CD4-positive, alpha-beta T cell (primary cell): ENCODE measurements at regions not wholly inside any gene's neighbourhood (a gene's known extent, or its start where the extent isn't known, plus 50 kb on each side); places are given as distances from the start of the nearest gene placed in this dataset.

Experiments used
- ATAC-seq: fragments of 200-7000 bp; cut with Tn5 transposase; one replicate; pipeline ENCODE4 v1.10.0; 2022; ENCODE audit warnings: mild to moderate bottlenecking; ENCODE audit not compliant: poor library complexity
- CTCF ChIA-PET: fragments of 350-600 bp; sonication (Branson Sonifier 250); formaldehyde crosslinking; loops from one replicate; lab custom pipeline; 2021; ENCODE audit warnings: antibody characterized with exemption, inconsistent platforms; lab: Charles Lee
- POLR2A ChIA-PET: fragments of 350-600 bp; sonication (Branson Sonifier 250); formaldehyde crosslinking; loops from one replicate; lab custom pipeline; 2021; ENCODE audit warnings: antibody characterized with exemption, inconsistent platforms; lab: Charles Lee
- DNase-seq, 14 experiments: peaks; one replicate each; pipeline ENCODE4 v3.0.0-alpha.2; 2013 to 2020; ENCODE audit warnings: mixed read lengths in 2 of 14
- H3K27ac ChIP-seq, 2 donors: one replicate each; pipeline versions ENCODE4 v1.5.1 to v1.7.0; 2013; ENCODE audit warnings: low read length in 2 of 2, low read depth in 1 of 2, mild to moderate bottlenecking in 1 of 2
- H3K27me3 ChIP-seq, 2 experiments: 1 replicate in 1 of 2; 2 replicates in 1 of 2; pipeline versions ENCODE4 v1.6.1 to v1.7.0; 2013; ENCODE audit warnings: low read length in 2 of 2, control low read depth in 1 of 2, mild to moderate bottlenecking in 1 of 2, moderate library complexity in 1 of 2; ENCODE audit not compliant: insufficient read depth in 2 of 2, control insufficient read depth in 1 of 2
- H3K36me3 ChIP-seq: one replicate; pipeline ENCODE4 v1.6.1; 2013; ENCODE audit warnings: low read length, control low read depth; ENCODE audit not compliant: insufficient read depth
- H3K4me1 ChIP-seq: one replicate; pipeline ENCODE4 v1.6.1; 2013; ENCODE audit warnings: low read length, control low read depth; ENCODE audit not compliant: insufficient read depth
- H3K4me3 ChIP-seq: one replicate; pipeline ENCODE4 v1.5.1; 2013; ENCODE audit warnings: mild to moderate bottlenecking, low read length, moderate library complexity
- H3K9me3 ChIP-seq, 2 experiments: 1 replicate in 1 of 2; 2 replicates in 1 of 2; pipeline versions ENCODE4 v1.6.1 to v1.7.0; 2013; ENCODE audit warnings: low read length in 2 of 2, mild to moderate bottlenecking in 2 of 2, control low read depth in 1 of 2, moderate library complexity in 1 of 2; ENCODE audit not compliant: control insufficient read depth in 1 of 2, insufficient read depth in 1 of 2
- H3K27ac Mint-ChIP-seq: one replicate; pipeline ENCODE4 v1.8.0; 2020; ENCODE audit warnings: mixed read lengths
- H3K27me3 Mint-ChIP-seq: one replicate; pipeline ENCODE4 v1.8.0; 2021; ENCODE audit warnings: mixed read lengths
- H3K36me3 Mint-ChIP-seq: one replicate; pipeline ENCODE4 v1.8.0; 2021; ENCODE audit warnings: low read depth, mixed read lengths
- H3K4me1 Mint-ChIP-seq: one replicate; pipeline ENCODE4 v1.8.0; 2021; ENCODE audit warnings: low read depth, mixed read lengths
- H3K4me3 Mint-ChIP-seq: one replicate; pipeline ENCODE4 v1.8.0; 2020; ENCODE audit warnings: mild to moderate bottlenecking, mixed read lengths
- H3K9me3 Mint-ChIP-seq: one replicate; pipeline ENCODE4 v1.8.0; 2020; ENCODE audit warnings: mixed read lengths
- CTCF ChIP-seq: fragments of 200-600 bp; IDR thresholded peaks from one replicate; pipeline ENCODE4 v1.8.0; 2022; ENCODE audit warnings: antibody characterized with exemption, mild to moderate bottlenecking
- intact Hi-C, 2 experiments: fragments of 100-400 bp; cut with DNase I in 1 of 2; cut with micrococcal nuclease in 1 of 2; formaldehyde crosslinking; loops; one replicate each; pipeline versions ENCODE4 v1.15.1 to v1.9.0; 2023 to 2025; cut with DNase I, micrococcal nuclease

GRCh38 chr4:19368800-19369199 lies 882.9 kb upstream of the SLIT2 start:
- Mint-ChIP-seq H3K27ac (no peak overlapping the region), H3K4me3 (no peak overlapping the region), H3K36me3 (no peaks in the 10 kb centered on the region), H3K27me3 (no peaks in the 10 kb centered on the region), H3K4me1 (no peaks in the 10 kb centered on the region), H3K9me3 (peaks cover 13% of the 10 kb centered on the region)
- TF ChIP-seq CTCF, result no peak
- Histone ChIP-seq H3K4me3 (no peak overlapping the region), H3K27ac (no peak overlapping the region), H3K36me3 (no peaks in the 10 kb centered on the region), H3K4me1 (no peaks in the 10 kb centered on the region), H3K9me3 (peaks cover 0 to 16% of the 10 kb centered on the region in 2 experiments), H3K27me3 (no peaks in the 10 kb centered on the region)
- ChIA-PET CTCF (no interaction called here), POLR2A (no interaction called here)
- no peak for DNase-seq
- no peak for ATAC-seq
- intact Hi-C loops, result no loop called here

- ChIA-PET POLR2A (no interaction called here), CTCF (no interaction called here)
- H3K4me1 Mint-ChIP-seq, result no peaks in the 10 kb centered on the region
- H3K27me3 ChIP-seq, result no peaks in the 10 kb centered on the region
- intact Hi-C loops, result no loop called here
- ATAC-seq (no peak), DNase-seq (no peak)
- no peaks in the 10 kb centered on the region for H3K36me3 Mint-ChIP-seq
- no peak for TF ChIP-seq CTCF
- H3K4me1 ChIP-seq, result no peaks in the 10 kb centered on the region
- no peak overlapping the region for H3K4me3 Mint-ChIP-seq
- no peak overlapping the region for H3K27ac Mint-ChIP-seq
- H3K9me3 ChIP-seq, result peaks cover 0 to 12% of the 10 kb centered on the region in 2 experiments
- peaks cover 13% of the 10 kb centered on the region for H3K9me3 Mint-ChIP-seq
- H3K36me3 ChIP-seq, result no peaks in the 10 kb centered on the region
- H3K4me3 ChIP-seq, result no peak overlapping the region
- no peaks in the 10 kb centered on the region for H3K27me3 Mint-ChIP-seq
- no peak overlapping the region for H3K27ac ChIP-seq
Measured at GRCh38 chr4:19366916-19367315, 884.8 kb upstream of the SLIT2 start.

DNA sequence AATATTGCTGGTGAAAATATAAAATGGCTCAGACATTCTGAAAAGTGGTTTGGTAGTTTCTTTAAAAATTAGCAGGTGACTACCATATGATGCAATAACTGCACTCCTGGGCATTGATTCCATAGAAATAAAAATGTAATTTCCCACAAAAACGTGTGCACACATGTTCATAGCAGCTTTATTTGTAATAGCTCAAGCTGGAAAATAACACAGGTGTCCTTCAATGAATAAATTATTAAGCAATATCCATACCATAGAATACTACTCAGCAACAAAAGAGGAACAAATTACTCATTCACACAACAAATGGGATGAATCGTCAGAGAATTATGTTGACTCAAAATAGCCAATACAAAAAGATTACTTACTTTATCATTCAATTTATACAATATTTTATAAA lies 893.7 kb upstream of the SLIT2 start:
- intact Hi-C loops, result no loop called here
- Histone ChIP-seq H3K27ac (no peak overlapping the region), H3K36me3 (no peaks in the 10 kb centered on the region), H3K4me3 (no peak overlapping the region), H3K27me3 (no peaks in the 10 kb centered on the region), H3K9me3 (peaks cover 0 to 2% of the 10 kb centered on the region in 2 experiments), H3K4me1 (no peaks in the 10 kb centered on the region)
- no peaks in the 10 kb centered on the region for H3K4me1 Mint-ChIP-seq
- H3K36me3 Mint-ChIP-seq, result no peaks in the 10 kb centered on the region
- no peaks in the 10 kb centered on the region for H3K27me3 Mint-ChIP-seq
- DNase-seq (no peak), ATAC-seq (no peak)
- H3K27ac Mint-ChIP-seq, result no peak overlapping the region
- no peak overlapping the region for H3K4me3 Mint-ChIP-seq
- ChIA-PET POLR2A (no interaction called here), CTCF (no interaction called here)
- no peak for TF ChIP-seq CTCF
- peaks cover 12% of the 10 kb centered on the region for H3K9me3 Mint-ChIP-seq
